HUES6 (cell line): ENCODE measurements at regions not wholly inside any gene's neighbourhood (a gene's known extent, or its start where the extent isn't known, plus 50 kb on each side); places are given as distances from the start of the nearest gene placed in this dataset.

Experiments used
- H3K27ac ChIP-seq: 2 replicates; pipeline ENCODE4 v1.7.0; 2013; ENCODE audit warnings: low read depth, mild to moderate bottlenecking, low read length, inconsistent platforms
- H3K27me3 ChIP-seq: 2 replicates; pipeline ENCODE4 v1.6.1; 2013; ENCODE audit warnings: low read length; ENCODE audit not compliant: control insufficient read depth, insufficient read depth
- H3K36me3 ChIP-seq: 2 replicates; pipeline ENCODE4 v1.6.1; 2013; ENCODE audit warnings: low read length; ENCODE audit not compliant: control insufficient read depth, insufficient read depth
- H3K4me1 ChIP-seq: 2 replicates; pipeline ENCODE4 v1.6.1; 2013; ENCODE audit warnings: low read length; ENCODE audit not compliant: control insufficient read depth, insufficient read depth
- H3K4me3 ChIP-seq: 2 replicates; pipeline ENCODE4 v1.5.1; 2013; ENCODE audit warnings: low read depth, low read length
- H3K9ac ChIP-seq: one replicate; pipeline ENCODE4 v1.6.1; 2013; ENCODE audit warnings: mild to moderate bottlenecking, low read length
- H3K9me3 ChIP-seq: 2 replicates; pipeline ENCODE4 v1.6.1; 2013; ENCODE audit warnings: low read depth, low read length; ENCODE audit not compliant: control insufficient read depth, insufficient read depth

GRCh38 chr6:121020656-121021055, 313.6 kb downstream of the TBC1D32 start:
- Histone ChIP-seq H3K36me3 (no peaks in the 10 kb centered on the region), H3K9me3 (no peaks in the 10 kb centered on the region), H3K4me3 (no peak overlapping the region), H3K27ac (no peak overlapping the region), H3K9ac (no peak overlapping the region), H3K4me1 (no peaks in the 10 kb centered on the region), H3K27me3 (no peaks in the 10 kb centered on the region)

GRCh38 chr6:121008553-121008952, 325.7 kb downstream of the TBC1D32 start:
- H3K36me3 ChIP-seq: no peaks in the 10 kb centered on the region
- H3K27me3 ChIP-seq: no peaks in the 10 kb centered on the region
- no peak overlapping the region for H3K4me3 ChIP-seq
- no peaks in the 10 kb centered on the region for H3K4me1 ChIP-seq
- peaks cover 2% of the 10 kb centered on the region; the same call in 1 of the 2 replicates for H3K9me3 ChIP-seq
- no peak overlapping the region for H3K9ac ChIP-seq
- H3K27ac ChIP-seq: no peak overlapping the region

GRCh38 chr6:121006024-121006423, 328.3 kb downstream of the TBC1D32 start:
- no peaks in the 10 kb centered on the region for H3K36me3 ChIP-seq
- no peaks in the 10 kb centered on the region for H3K27me3 ChIP-seq
- H3K4me3 ChIP-seq: no peak overlapping the region
- no peak overlapping the region for H3K9ac ChIP-seq
- no peak overlapping the region for H3K27ac ChIP-seq
- peaks cover 4% of the 10 kb centered on the region; the same call in 1 of the 2 replicates for H3K9me3 ChIP-seq
- H3K4me1 ChIP-seq: no peaks in the 10 kb centered on the region

- no peak overlapping the region for H3K27ac ChIP-seq
- no peaks in the 10 kb centered on the region for H3K36me3 ChIP-seq
- no peaks in the 10 kb centered on the region for H3K4me1 ChIP-seq
- H3K4me3 ChIP-seq: no peak overlapping the region
- no peak overlapping the region for H3K9ac ChIP-seq
- peaks cover 4% of the 10 kb centered on the region; the same call in 1 of the 2 replicates for H3K9me3 ChIP-seq
- H3K27me3 ChIP-seq: no peaks in the 10 kb centered on the region
Observed at GRCh38 chr6:121000381-121000780, 333.9 kb downstream of the TBC1D32 start.

- no peak overlapping the region for H3K27ac ChIP-seq
- H3K9ac ChIP-seq: no peak overlapping the region
- H3K36me3 ChIP-seq: no peaks in the 10 kb centered on the region
- no peak overlapping the region for H3K4me3 ChIP-seq
- H3K4me1 ChIP-seq: no peaks in the 10 kb centered on the region
- H3K9me3 ChIP-seq: no peaks in the 10 kb centered on the region
- H3K27me3 ChIP-seq: no peaks in the 10 kb centered on the region
Observed at GRCh38 chr6:120996340-120996739, 337.9 kb downstream of the TBC1D32 start.

GRCh38 chr6:120994573-120994967, 339.7 kb downstream of the TBC1D32 start:
- Histone ChIP-seq H3K4me1 (no peaks in the 10 kb centered on the region), H3K4me3 (no peak overlapping the region), H3K9ac (no peak overlapping the region), H3K27me3 (no peaks in the 10 kb centered on the region), H3K36me3 (no peaks in the 10 kb centered on the region), H3K27ac (no peak overlapping the region), H3K9me3 (no peaks in the 10 kb centered on the region)

- H3K27me3 ChIP-seq: no peaks in the 10 kb centered on the region
- H3K27ac ChIP-seq: no peak overlapping the region
- H3K4me1 ChIP-seq: no peaks in the 10 kb centered on the region
- H3K9me3 ChIP-seq: no peaks in the 10 kb centered on the region
- H3K4me3 ChIP-seq: no peak overlapping the region
- H3K9ac ChIP-seq: no peak overlapping the region
- no peaks in the 10 kb centered on the region for H3K36me3 ChIP-seq
Observed at GRCh38 chr6:120993929-120994572, 340.2 kb downstream of the TBC1D32 start.

GRCh38 chr6:120992257-120992656, 342.0 kb downstream of the TBC1D32 start:
- Histone ChIP-seq H3K4me3 (no peak overlapping the region), H3K9me3 (no peaks in the 10 kb centered on the region), H3K27ac (no peak overlapping the region), H3K27me3 (no peaks in the 10 kb centered on the region), H3K4me1 (no peaks in the 10 kb centered on the region), H3K9ac (no peak overlapping the region), H3K36me3 (no peaks in the 10 kb centered on the region)

GRCh38 chr6:120990866-120991265, 343.4 kb downstream of the TBC1D32 start:
- H3K9ac ChIP-seq: no peak overlapping the region
- no peaks in the 10 kb centered on the region for H3K9me3 ChIP-seq
- no peaks in the 10 kb centered on the region for H3K36me3 ChIP-seq
- H3K4me3 ChIP-seq: no peak overlapping the region
- no peak overlapping the region for H3K27ac ChIP-seq
- H3K4me1 ChIP-seq: no peaks in the 10 kb centered on the region
- H3K27me3 ChIP-seq: no peaks in the 10 kb centered on the region

GRCh38 chr6:120981835-120982234, 352.4 kb downstream of the TBC1D32 start:
- no peak overlapping the region for H3K9ac ChIP-seq
- H3K36me3 ChIP-seq: no peaks in the 10 kb centered on the region
- H3K9me3 ChIP-seq: no peaks in the 10 kb centered on the region
- H3K27me3 ChIP-seq: no peaks in the 10 kb centered on the region
- no peak overlapping the region for H3K27ac ChIP-seq
- no peak overlapping the region for H3K4me3 ChIP-seq
- no peaks in the 10 kb centered on the region for H3K4me1 ChIP-seq

GRCh38 chr6:120966321-120966720, 368.0 kb downstream of the TBC1D32 start:
- Histone ChIP-seq H3K36me3 (no peaks in the 10 kb centered on the region), H3K4me3 (no peak overlapping the region), H3K9me3 (no peaks in the 10 kb centered on the region)

More at GRCh38 chr6:120966321-120966720, 368.0 kb downstream of the TBC1D32 start:
- no peaks in the 10 kb centered on the region for H3K27me3 ChIP-seq
- no peaks in the 10 kb centered on the region for H3K4me1 ChIP-seq
- H3K9ac ChIP-seq: no peak overlapping the region
- H3K27ac ChIP-seq: no peak overlapping the region
